GM04504 (cell line): ENCODE measurements at regions not wholly inside any gene's neighbourhood (a gene's known extent, or its start where the extent isn't known, plus 50 kb on each side); places are given as distances from the start of the nearest gene placed in this dataset.
"Not testable (repeated sequence)": the region's sequence is repeated elsewhere in the genome, so short reads cannot be mapped to it uniquely, and the experiment has no call there.

Experiments used
- DNase-seq: peaks from one replicate; pipeline ENCODE4 v3.0.0-alpha.2; 2012; ENCODE audit warnings: low read depth

DNA sequence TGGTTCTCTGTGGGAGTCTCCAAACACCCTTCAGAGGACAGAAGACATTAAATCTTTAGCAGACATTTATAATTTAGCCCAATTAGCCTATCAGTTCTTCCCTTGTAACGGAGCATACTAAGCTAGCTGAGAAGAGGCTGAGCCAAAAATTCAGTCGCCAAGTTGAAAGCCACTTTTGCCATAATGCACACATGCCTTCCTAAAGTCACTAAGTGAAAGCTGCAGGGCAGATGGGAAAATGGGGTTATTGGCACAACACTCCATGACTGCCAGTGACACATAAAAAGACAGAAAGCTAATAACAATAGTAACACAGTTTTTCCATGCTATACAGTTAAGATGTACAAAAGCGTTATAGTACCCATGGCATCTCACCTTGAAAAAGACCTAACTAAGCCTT lies 176.2 kb downstream of the DIRAS2 start:
- DNase-seq, result no peak

DNA sequence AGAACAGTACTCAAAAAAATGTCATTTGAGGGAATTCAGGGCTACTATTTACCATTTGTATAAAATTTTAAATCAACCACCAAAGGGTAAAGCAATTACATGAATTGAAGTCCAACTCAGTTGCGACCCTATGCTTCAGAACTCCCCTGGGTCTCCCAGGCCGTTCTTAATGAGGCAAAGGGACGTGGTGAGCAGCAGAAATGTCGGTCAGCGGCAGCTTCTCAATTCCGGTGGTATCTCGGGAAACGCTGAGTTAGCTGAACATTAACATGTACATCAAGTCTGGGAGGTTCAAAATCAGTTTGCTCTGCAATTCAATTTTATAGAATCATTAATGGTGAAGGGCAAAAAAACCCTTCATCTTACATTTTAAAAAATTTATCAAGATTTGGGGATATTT lies 173.2 kb downstream of the DIRAS2 start:
- DNase-seq, result no peak

DNA sequence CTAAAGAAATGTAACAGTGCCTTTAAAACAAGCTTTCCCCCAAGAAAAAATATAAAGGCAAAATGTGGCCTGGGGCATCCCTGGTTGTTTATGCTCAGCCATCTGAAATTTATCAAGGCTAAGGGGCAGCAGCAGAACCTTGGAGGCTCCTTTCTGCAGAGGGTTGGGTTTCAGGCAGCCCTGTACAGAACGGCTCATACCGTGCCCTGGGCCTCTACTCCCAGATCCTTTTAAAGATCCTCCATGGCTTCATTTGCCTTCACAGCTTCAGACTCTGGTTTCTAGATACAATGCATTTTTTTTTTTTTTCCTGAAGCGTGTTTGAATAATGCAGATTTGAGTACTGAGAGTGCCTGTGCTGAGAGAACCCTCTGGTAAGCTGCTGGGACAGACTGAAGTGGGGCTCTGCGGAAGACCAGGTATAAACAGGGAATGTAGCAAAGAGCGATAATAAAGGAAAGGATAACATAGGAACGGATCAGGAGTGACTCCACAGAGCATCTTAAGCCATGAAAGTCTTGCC lies 172.7 kb downstream of the DIRAS2 start:
- no peak for DNase-seq

DNA sequence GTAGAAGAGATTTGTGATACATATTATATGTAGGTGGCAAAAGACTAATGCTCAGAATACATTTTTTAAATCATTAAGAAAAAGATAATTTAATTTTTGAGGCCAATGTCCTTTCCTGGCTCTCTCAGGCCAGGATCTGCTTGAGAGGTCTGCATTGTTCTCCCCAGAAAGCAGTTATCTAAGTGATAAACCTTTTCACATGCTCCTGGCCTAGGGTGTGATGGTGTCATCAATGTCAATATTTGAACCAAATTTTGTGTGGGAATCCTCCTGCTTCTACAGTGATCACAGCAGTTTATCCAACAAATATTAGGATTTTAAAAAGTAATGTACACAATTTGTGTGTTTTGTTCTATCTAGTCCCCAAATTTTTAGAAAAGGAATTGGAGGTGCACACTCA lies 166.6 kb downstream of the DIRAS2 start:
- DNase-seq, result no peak

DNA sequence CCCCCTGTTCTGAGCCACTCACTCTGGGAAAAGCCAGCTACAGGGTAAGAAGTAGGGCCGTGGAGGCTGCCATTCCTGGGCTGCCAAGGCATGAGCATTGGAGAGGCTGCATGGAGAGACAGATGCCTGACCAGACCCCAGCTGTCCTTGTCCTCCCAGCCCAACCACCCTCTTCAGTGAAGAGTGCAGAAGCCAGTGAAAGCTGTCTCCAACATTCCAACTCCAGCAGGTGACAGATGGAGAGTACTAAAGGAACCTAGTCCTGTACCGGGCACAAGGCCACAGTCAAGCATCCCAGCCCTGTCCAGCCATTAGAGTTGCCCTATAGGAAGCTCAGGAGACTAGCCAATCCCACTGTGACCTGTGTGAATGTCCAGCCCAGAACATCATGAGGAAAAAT lies 165.1 kb downstream of the DIRAS2 start:
- no peak for DNase-seq

DNA sequence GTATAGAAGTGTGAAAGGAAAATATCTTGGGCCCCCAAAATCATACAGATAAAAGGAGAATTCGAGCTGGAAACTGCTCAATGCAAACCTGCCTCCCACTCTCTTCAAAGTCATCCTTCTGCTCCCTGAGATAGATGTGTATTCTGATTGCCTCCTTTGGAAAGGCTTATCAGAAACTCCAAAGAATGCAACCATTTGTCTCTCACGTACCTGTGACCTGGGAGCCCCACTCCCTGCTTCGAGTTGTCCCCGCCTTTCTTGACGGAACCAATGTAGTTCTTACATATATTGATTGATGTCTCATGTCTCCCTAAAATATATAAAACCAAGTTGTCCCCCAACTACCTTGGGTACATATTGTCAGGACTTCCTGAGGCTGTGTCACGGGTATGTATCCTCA lies 163.8 kb downstream of the DIRAS2 start:
- DNase-seq, result no peak

DNA sequence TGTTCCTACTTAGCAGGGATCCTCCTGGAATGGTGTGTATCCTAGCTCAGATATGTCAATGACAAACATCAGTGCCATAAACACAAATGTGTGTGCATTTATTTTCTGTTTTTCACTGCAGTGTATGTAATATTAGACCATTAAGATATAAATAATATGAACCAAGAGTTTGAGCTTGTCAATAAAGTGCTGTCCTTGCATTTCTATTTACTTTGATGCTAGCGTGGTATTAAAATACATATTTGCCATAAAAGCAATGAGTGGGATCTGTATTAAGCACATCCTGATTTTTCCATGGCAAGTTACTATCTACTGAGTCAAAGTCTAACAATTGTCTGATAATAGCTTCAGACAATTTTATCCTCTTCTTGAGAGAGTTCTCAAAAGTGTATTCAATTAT lies 157.6 kb downstream of the DIRAS2 start:
- no peak for DNase-seq

DNA sequence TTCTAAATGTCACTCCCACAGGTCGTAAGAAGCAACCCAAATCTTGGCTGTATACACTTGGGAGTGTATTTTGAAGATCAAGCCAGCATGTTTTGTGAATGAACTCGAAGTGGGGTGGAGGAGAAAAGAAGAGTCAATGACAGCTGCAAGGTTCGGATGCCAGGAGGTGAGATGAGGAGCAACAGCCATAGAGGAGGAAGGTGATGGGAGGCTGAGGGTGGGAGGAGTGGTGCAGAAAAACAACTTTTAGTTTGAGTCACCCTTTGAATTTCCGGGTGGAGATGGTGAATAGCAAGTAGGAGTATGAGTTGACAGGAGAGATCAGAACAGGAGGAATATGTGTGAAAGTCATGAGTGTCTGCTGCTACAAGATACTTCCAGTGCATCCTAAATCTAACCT lies 153.6 kb downstream of the DIRAS2 start:
- DNase-seq, result no peak

DNA sequence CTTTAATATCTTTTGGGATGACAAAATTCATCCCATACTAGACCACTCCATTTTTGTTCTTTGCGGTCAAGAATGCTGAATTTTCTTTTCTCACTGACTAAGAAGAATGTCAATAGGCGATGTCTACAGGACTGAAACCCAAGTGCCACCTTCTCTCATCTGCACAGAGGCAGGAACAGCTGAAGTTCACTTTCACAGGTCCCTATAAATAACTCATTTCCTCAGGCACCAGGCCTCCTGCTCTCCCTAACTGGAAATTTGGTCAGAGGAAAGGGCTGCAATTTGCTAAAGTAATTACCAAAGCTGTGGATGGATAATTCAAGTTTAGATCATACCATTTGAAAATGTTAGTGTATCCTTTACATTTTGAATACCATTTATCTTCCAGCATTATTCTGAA lies 142.9 kb downstream of the DIRAS2 start:
- no peak for DNase-seq

DNA sequence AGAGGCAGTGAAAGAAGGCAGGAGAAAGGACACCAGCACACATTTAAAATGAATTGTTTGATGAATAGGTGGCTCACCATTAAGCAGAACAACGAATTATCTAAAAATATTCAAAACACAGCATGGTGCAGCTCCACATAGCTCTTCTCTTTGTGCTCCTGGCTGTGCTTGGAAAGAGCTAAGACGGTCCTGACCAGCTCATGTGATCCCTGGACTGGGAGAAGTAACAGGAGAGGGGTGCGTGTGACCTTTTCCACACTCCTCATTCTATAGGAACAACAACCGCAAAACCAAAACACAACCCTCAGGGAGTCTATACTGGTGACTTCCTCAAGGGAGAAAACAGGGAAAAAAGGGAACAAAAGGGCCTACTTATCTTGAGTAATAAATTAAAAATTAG lies 140.5 kb downstream of the DIRAS2 start:
- DNase-seq, result no peak

DNA sequence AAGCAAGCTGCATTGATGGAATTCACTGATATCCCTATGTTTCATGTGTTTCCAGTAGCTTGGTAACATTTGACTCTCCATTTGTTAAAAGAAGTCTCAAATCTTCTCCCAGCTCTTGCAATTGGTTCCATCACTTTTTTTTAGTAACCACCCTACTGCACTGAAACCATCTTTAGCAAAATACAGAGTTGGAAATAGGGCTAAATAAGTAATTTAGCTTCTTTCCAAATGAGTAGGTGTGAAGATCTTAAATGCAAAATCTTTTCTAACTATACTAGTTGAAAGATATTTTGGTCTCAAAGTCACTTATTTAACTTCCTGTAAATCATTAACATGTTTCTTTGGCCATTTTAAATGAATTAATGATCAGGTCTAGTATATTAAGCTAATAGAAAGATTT lies 138.1 kb downstream of the DIRAS2 start:
- DNase-seq, result no peak

DNA sequence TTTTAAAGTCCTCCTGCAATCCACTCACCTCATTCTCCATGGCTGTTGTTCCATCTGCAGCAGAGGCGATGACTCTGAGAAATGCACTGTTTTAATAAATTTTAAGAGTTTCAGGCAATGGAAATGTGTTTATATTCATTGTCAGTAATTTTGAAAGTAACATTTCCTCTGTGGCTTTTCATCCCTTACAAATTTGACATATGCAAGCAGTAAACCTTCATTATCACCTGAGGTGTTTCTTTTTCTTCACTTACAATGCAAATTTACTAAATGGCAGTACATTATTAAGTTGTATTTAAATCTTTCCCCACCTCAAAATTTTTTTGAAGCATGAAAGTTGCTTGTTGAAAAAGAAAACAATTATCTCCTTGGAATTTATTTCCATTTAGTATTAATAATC lies 136.9 kb downstream of the DIRAS2 start:
- no peak for DNase-seq

DNA sequence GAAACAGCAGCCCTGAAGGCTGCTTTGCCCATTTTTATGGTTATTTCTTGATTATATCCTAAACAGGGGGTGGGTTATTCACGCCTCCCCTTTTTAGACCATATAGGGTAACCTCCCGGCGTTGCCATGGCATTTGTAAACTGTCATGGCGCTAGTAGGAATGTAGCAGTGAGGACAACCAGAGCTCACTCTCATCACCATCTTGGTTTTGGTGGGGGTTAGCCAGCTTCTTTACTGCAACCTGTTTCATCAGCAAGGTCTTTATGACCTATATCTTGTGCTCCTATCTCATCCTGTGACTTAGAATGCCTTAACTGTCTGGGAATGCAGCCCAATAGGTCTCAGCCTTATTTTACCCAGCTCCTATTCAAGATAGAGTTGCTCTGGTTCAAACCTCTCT lies 136.2 kb downstream of the DIRAS2 start:
- DNase-seq, result not testable (repeated sequence)

DNA sequence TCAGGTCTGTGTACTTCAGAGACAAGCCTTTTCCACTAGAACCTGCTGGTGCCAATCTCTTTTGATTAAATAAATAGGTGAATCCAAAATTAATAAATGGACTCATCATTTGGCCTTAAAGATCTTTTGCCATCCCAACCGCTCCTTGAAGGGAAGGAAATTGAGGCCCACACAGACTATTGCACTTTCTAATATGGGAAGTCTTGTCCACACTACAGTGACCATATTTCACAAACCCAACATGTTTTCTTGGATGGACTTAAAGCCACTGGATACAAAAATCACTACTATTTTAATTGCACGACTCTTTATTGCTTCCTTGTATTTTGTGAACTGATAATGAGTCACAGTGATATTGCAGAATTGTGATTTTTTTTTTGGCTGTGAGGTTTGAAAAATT lies 135.0 kb downstream of the DIRAS2 start:
- DNase-seq, result no peak

DNA sequence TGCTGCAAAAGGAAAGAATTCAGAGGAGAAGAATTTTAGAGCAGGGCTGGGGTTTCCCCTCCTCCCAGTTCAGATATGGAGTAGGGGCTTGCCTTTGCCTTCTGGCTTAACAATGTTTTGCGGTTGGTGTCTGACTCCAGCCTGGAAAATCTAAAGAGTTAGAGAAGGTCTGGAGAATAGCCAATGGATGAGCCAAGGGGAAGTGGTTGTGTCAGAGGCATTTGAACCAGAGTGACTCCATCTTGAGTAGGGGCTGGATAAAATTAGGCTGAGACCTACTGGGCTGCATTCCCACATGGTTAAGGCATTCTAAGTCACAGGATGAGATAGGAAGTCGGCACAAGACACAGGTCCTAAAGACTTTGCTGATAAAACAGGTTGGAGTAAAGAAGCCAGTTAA lies 133.7 kb downstream of the DIRAS2 start:
- DNase-seq, result no peak

DNA sequence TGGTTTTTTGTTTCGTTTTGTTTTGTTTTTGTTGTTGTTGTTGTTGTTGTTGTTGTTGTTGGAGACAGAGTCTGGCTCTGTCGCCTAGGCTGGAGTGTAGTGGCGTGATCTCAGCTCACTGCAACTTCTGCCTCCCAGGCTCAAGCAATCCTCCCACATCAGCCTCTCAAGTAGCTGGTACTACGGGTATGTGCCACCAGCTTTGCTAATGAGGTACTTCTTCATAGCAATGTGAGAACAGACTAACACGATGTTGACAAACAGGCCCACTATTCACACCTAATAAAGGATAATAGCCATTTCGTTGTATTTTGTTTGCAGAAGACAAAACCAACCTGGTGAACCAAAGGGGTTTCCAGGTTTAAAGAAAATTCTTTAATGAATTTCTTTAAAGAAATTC lies 130.9 kb downstream of the DIRAS2 start:
- no peak for DNase-seq

DNA sequence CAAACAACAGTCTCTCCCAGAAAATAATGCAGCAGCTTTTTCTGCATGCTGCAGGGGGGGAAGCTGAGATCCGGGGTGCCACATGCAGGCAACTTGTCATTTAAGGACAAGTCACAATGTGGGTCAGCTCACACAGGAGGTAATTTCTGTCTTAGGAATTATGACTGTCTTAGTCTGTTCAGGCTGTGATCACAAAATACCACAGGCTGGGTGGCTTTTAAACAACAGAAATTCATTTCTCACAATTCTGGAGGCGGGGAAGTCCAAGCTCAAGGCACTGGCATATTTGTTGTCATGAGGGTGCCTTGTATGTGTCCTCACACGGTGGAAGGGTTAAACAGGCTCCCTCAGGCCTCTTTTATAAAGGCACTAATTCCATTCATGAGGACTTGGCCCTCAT lies 127.7 kb downstream of the DIRAS2 start:
- DNase-seq, result no peak

DNA sequence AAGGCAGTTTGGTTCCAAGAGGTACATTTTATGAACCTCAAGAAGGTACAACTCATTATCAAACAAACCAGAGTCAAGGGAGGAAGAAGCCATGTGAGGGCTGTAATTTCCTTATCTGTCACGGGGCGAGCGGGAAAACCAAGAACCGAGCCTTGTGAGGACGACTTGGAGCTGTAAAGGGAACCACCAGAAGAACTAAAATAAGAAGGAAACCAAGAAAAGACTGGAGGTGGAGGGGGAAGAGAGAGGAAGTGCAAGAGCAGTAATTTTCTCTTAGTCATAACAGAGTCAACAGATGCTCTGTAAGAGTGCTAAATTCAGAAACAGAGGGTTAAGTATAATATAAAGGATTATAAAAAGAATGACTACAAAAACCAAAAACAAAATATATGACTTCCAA lies 127.1 kb downstream of the DIRAS2 start:
- no peak for DNase-seq

DNA sequence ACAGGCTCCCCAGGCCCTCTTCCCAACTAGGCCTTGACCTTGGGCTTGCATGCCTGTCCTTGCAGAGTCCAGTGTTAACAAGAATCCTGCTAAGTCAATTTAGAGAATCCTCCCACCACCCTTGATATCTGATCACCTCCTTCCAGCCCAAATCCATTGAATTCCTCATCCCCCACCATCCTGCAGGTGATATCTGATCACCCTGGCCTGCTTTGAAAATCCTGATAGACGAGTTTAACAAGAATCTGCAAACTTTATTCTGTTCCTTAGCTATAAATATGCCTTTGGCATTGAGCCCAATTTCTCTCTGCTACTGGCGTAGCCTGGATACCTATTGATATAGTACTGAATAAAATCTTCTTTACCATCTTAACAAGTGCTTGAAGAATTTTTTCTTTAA lies 125.5 kb downstream of the DIRAS2 start:
- DNase-seq, result no peak

DNA sequence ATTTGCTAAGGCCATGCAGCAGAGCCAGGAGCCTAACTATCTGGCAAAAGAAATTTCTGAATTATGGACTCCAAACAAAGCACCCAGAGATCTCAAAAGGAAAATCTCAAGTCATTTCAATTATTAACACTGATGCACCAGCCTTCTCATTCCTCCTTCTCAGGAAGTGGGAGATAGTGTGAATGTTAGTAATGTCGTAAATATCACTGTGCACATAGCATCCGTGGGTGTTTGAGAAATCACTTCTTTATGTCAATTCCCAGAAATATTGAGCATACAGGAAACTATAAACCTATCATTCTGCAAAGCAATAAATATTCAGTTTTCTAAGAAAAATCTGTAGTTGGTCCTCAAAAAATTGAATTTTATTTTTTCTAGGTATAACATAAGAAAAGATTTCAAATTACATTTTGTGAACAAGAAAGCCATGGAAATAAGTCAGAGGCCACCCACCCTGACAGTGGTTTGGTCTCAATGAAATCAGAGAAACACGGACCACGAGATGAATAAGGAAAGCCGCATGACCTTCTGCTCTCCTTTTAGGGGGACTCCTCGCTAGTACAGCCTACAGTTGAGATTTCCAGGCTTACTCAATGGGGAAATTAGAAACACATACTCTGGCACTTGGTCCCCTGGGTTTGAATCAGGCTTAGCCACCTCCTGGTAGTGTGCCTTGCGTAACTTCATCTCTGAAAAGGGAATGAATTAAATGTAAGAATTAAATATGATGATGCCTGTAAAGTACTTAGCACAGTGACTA lies 120.6 kb downstream of the DIRAS2 start:
- DNase-seq, result no peak

DNA sequence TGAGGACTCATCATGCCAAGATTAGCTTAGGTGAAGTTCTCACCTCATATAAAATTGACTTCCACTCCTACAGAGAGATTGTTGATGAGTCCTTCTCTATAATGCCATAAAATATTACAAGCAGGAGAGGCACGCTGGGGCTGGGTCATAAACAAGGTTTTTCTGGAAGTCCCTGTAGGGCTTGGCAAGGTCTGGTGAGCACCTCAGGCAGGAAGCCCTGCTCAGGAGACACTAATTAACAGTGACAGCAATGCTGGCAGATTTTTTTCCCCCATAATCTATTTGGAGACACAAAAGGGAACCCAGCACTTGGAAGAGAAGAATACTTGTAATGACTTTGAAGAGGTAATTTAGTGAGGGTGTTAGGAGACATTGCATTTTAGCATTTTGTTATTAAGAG lies 118.7 kb downstream of the DIRAS2 start:
- no peak for DNase-seq

DNA sequence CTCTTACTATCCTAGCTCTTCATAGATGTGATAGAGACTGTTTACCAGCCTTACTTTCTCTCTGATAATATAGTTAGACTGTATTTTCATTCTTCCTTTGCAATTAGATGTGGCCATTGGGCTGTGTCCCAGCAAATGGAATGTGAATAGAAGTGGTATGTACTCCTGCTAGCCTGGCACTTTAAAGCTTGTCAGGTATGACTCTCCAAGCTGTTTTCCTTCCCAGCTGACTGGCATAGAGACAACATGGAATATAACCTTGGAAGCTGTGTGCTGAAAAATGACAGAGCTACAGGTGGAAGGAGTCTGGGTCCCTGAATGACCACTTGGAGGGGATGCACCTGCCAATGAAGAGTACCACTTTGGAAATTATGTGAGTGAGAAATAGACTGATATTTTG lies 116.2 kb downstream of the DIRAS2 start:
- DNase-seq, result no peak

DNA sequence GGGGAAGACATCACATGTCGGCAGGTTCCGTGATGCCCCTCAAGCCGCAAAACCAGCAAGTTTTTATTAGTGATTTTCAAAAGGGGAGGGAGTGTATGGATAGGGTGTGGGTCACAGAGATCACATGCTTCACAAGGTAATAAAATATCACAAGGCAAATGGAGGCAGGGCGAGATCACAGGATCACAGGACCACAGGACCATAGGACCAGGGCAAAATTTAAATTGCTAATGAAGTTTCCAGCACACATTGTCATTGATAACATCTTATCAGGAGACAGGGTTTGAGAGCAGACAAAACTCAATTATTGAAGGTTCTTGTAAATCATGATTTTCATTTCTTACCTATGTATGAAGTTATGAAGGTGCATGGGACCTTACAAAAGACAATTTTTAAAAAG lies 106.5 kb downstream of the DIRAS2 start:
- DNase-seq, result not testable (repeated sequence)

DNA sequence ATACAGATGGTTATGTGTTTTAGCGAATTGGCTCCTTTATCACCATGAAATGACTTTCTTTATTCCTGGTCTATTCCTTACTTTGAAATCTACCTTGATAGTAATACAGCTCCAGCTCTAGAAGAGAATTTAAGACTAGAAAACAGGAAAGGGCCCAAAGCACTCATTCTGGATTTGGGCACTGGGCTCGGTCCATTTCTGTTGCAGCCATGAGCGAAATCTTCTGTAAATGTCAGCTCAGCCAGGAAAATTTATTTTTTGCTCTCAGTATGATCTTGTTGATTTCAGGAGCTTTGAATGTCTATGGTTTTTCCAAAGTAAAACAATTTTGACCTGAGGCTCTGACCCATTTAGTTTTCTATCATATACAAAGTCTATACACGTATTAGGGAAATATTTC lies 104.1 kb downstream of the DIRAS2 start:
- DNase-seq, result no peak
